Thyroid gland (tissue), 4 donors: ENCODE measurements at regions not wholly inside any gene's neighbourhood (a gene's known extent, or its start where the extent isn't known, plus 50 kb on each side); places are given as distances from the start of the nearest gene placed in this dataset.

Source experiments
- DNase-seq, 2 donors: peaks; one replicate each; pipeline ENCODE4 v3.0.0-alpha.2; 2019
- H3K27ac ChIP-seq, 3 donors: fragments of 200-600 bp; sonication (generic); 1 replicate in 2 of 3; 2 replicates in 1 of 3; pipeline ENCODE4 v1.5.1; 2016 to 2019; ENCODE audit warnings: mild to moderate bottlenecking in 1 of 3, moderate library complexity in 1 of 3
- H3K27me3 ChIP-seq: fragments of 200-600 bp; sonication (generic); one replicate; pipeline ENCODE4 v1.5.1; 2019
- H3K36me3 ChIP-seq, 2 donors: fragments of 200-600 bp; sonication (generic); one replicate each; pipeline ENCODE4 v1.5.1; 2016 to 2019
- H3K4me1 ChIP-seq, 2 donors: fragments of 200-600 bp; sonication (generic); one replicate each; pipeline ENCODE4 v1.5.1; 2017 to 2019
- H3K4me3 ChIP-seq, 3 donors: fragments of 200-600 bp; sonication (generic); replicated peaks in 1 of 3; 1 replicate in 2 of 3; 2 replicates in 1 of 3; pipeline ENCODE4 v1.5.1; 2016; ENCODE audit warnings: mild to moderate bottlenecking in 1 of 3
- H3K9me3 ChIP-seq: fragments of 200-600 bp; sonication (generic); one replicate; pipeline ENCODE4 v1.5.1; 2017
- POLR2A ChIP-seq, 2 donors: fragments of 450-650 bp; IDR thresholded peaks; one replicate each; pipeline ENCODE4 v1.6.1; 2017; ENCODE audit warnings: antibody characterized with exemption in 2 of 2, mild to moderate bottlenecking in 2 of 2, moderate library complexity in 1 of 2
- WGBS, 2 donors: methylation state at CpG; one replicate each; pipeline ENCODE4 v1.1.5; 2017; 5-methylcytosine and 5-hydroxymethylcytosine counted together
- intact Hi-C: fragments of 100-400 bp; cut with DNase I; formaldehyde crosslinking; loops from one replicate; pipeline ENCODE4 v1.15.1; 2023
- TF ChIP-seq, protein P1 (sequence below), 6 experiments: fragments of 200-600 bp in 3 of 6; fragments of 450-650 bp in 3 of 6; sonication (generic) in 3 of 6; IDR thresholded peaks; one replicate each; pipeline ENCODE4 v1.5.1; 2016 to 2019; ENCODE audit warnings: antibody characterized with exemption in 6 of 6, mild to moderate bottlenecking in 2 of 6, inconsistent platforms in 1 of 6, moderate library complexity in 1 of 6

DNA sequence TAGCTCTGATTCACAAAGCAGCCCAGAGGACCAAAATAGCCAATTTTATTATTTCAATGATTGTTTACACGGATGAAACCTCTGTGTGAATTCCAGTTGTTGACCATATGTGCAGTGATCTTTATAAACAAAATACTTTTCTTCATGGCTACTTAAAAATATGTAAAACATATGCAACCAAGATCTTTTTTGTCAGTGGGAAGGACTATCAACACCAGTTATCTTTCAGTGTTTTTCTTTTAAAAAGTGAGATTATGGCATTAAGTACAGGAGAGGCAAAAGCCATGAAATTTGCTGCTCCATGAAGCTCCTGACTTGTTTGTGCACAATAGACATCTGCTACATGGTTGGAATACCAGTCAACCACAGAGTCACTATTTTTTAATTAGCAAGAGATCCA, 184.4 kb downstream of the DKK2 start:
- DNase-seq: no peak
- Histone ChIP-seq H3K36me3 (no peaks in the 10 kb centered on the region), H3K27ac (no peak overlapping the region), H3K4me1 (no peaks in the 10 kb centered on the region), H3K27me3 (no peaks in the 10 kb centered on the region), H3K9me3 (no peaks in the 10 kb centered on the region), H3K4me3 (no peak overlapping the region)
- WGBS, 2 donors: 79 to 92% methylated on average over 1 of the region's 1 CpG
- intact Hi-C loops: no loop called here
- TF ChIP-seq POLR2A (IDR thresholded peaks at IDR 0.05): no peak
- TF ChIP-seq, protein P1, sequence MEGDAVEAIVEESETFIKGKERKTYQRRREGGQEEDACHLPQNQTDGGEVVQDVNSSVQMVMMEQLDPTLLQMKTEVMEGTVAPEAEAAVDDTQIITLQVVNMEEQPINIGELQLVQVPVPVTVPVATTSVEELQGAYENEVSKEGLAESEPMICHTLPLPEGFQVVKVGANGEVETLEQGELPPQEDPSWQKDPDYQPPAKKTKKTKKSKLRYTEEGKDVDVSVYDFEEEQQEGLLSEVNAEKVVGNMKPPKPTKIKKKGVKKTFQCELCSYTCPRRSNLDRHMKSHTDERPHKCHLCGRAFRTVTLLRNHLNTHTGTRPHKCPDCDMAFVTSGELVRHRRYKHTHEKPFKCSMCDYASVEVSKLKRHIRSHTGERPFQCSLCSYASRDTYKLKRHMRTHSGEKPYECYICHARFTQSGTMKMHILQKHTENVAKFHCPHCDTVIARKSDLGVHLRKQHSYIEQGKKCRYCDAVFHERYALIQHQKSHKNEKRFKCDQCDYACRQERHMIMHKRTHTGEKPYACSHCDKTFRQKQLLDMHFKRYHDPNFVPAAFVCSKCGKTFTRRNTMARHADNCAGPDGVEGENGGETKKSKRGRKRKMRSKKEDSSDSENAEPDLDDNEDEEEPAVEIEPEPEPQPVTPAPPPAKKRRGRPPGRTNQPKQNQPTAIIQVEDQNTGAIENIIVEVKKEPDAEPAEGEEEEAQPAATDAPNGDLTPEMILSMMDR (IDR thresholded peaks at IDR 0.05): no peak

DNA sequence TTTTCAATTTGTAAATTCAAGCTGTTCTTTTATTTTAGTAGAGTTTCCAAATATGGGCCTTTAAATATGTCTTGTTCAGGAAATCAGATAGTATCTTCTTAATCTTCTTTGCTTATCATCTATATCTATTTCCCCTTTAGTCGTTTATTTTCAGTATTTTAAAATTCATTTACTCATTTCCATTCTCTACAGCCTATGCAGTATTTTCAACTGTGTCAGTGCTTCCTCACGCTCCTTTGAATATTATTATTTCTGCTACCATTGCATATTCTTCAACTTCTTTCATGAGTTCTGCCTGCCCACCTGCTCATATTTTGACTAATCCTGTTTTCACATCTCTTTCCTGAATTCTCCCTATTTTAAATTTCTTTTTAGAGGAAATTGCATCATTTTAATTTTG, 185.4 kb downstream of the DKK2 start:
- WGBS, 2 donors: 84% methylated on average over 2 of the region's 2 CpGs
- no peaks in the 10 kb centered on the region for H3K4me1 ChIP-seq
- no peaks in the 10 kb centered on the region for H3K27me3 ChIP-seq

DNA sequence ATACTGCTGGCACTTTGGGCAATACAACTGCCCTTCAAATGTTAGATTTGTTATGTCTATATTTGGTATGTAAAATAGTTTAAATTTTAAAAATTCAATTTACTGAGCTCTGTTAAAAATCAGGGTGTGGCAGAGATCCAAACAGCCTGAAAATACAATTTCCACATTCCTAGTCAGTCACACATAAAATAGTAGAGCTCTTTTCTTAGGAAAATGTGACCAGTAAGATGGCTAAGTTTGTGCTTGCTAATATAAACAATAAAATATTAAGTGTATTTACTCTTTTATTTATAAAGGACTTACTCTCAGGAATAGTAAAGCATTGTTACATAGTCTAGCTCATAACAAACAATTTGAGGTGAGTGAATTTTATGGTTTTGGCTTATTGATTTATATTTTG, 200.2 kb downstream of the DKK2 start:
- H3K4me3 ChIP-seq: no peak overlapping the region
- H3K9me3 ChIP-seq: no peaks in the 10 kb centered on the region
- H3K27me3 ChIP-seq: no peaks in the 10 kb centered on the region
- DNase-seq: no peak
- intact Hi-C loops: no loop called here
- peak overlapping the region in 1 of 3 donors; percentile 2 for H3K27ac ChIP-seq
- no peaks in the 10 kb centered on the region for H3K4me1 ChIP-seq
- H3K36me3 ChIP-seq: no peaks in the 10 kb centered on the region
- TF ChIP-seq, protein P1 (IDR thresholded peaks at IDR 0.05): no peak
- no peak for TF ChIP-seq POLR2A (IDR thresholded peaks at IDR 0.05)

More for the DNA sequence above, 185.4 kb downstream of the DKK2 start:
- no peak for DNase-seq
- Histone ChIP-seq H3K27ac (no peak overlapping the region), H3K36me3 (no peaks in the 10 kb centered on the region), H3K9me3 (no peaks in the 10 kb centered on the region), H3K4me3 (no peak overlapping the region)
- intact Hi-C loops: no loop called here
- TF ChIP-seq, protein P1 (IDR thresholded peaks at IDR 0.05): no peak
- no peak for TF ChIP-seq POLR2A (IDR thresholded peaks at IDR 0.05)

DNA sequence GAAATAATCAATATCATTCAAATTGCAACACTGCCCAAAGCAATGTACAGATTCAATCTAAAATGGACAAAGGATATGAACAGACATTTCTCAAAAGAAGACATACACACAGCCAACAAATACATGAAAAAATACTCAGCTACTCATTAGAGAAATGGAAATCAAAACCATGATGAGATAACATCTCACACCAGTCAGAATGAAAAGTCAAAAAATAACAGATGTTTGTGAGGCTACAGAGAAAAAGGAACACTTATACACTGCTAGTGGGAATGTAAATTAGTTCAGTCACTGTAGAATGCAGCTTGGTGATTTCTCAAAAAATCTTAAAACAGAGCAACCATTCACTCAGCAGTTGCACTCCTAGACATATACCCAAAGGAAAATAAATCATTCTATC, 205.2 kb downstream of the DKK2 start:
- intact Hi-C loops: no loop called here
- no peak for DNase-seq
- no peak for TF ChIP-seq POLR2A (IDR thresholded peaks at IDR 0.05)
- TF ChIP-seq, protein P1 (IDR thresholded peaks at IDR 0.05): no peak
- Histone ChIP-seq H3K36me3 (no peaks in the 10 kb centered on the region), H3K27ac (no peak overlapping the region), H3K4me3 (no peak overlapping the region), H3K9me3 (no peaks in the 10 kb centered on the region), H3K27me3 (no peaks in the 10 kb centered on the region), H3K4me1 (no peaks in the 10 kb centered on the region)

DNA sequence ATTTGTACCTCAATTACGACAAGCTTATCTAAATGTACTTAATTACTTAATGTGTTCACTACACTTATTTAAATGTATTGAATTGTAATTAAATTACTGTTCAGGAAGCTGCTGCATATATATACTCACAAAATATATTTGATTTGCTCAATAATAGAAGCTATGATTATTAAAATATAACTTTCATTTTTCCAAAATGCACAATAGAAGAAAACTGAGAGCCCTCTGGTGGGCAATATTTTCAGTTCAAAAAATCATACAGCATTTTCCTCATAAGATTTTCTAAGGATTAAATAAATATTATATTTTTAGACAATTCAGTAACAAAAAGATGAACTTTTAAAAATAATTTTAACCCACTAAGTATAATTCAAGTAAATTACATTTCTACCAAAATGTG, 217.3 kb downstream of the DKK2 start:
- no peak overlapping the region for H3K27ac ChIP-seq
- H3K36me3 ChIP-seq: no peaks in the 10 kb centered on the region
- TF ChIP-seq, protein P1 (IDR thresholded peaks at IDR 0.05): peak in 1 of 6 experiments; percentile 6
- TF ChIP-seq POLR2A (IDR thresholded peaks at IDR 0.05): no peak
- no peaks in the 10 kb centered on the region for H3K9me3 ChIP-seq
- no peak overlapping the region for H3K4me3 ChIP-seq
- H3K27me3 ChIP-seq: no peaks in the 10 kb centered on the region
- H3K4me1 ChIP-seq: no peaks in the 10 kb centered on the region
- intact Hi-C loops: no loop called here
- no peak for DNase-seq
- WGBS, 2 donors: 89 to 91% methylated on average over 1 of the region's 1 CpG
